ENCODE measurements at regions not wholly inside any gene's neighbourhood (a gene's known extent, or its start where the extent isn't known, plus 50 kb on each side); places are given as distances from the start of the nearest gene placed in this dataset.

DNA sequence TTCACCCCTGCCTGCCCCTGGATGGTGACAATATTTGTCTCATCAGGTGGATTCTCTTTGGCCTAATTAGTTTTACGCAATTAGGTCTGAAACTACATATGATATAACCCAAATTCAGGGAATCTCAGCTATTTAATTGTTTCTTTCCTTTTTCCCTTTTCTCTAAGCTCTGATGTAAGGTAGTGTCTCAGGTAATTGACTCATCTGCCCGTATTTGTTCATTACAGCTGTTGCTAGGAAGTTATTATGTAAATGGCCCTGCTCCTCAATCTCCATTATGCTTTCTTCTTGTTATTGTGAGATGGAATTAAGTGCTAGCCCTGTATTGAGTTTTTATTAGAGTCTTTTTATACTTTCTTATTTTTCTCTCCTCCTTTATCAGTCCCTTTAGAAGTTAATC lies 378.2 kb upstream of the ARID1B start:
- TF ChIP-seq, protein P1, sequence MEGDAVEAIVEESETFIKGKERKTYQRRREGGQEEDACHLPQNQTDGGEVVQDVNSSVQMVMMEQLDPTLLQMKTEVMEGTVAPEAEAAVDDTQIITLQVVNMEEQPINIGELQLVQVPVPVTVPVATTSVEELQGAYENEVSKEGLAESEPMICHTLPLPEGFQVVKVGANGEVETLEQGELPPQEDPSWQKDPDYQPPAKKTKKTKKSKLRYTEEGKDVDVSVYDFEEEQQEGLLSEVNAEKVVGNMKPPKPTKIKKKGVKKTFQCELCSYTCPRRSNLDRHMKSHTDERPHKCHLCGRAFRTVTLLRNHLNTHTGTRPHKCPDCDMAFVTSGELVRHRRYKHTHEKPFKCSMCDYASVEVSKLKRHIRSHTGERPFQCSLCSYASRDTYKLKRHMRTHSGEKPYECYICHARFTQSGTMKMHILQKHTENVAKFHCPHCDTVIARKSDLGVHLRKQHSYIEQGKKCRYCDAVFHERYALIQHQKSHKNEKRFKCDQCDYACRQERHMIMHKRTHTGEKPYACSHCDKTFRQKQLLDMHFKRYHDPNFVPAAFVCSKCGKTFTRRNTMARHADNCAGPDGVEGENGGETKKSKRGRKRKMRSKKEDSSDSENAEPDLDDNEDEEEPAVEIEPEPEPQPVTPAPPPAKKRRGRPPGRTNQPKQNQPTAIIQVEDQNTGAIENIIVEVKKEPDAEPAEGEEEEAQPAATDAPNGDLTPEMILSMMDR (IDR thresholded peaks at IDR 0.05): no peak
- TF ChIP-seq POLR2A (IDR thresholded peaks at IDR 0.05): no peak
- TF ChIP-seq POLR2AphosphoS5 (IDR thresholded peaks at IDR 0.05): no peak

Data from upper lobe of left lung (tissue), 4 donors.